H9 (cell line): ENCODE measurements at regions not wholly inside any gene's neighbourhood (a gene's known extent, or its start where the extent isn't known, plus 50 kb on each side); places are given as distances from the start of the nearest gene placed in this dataset.

Experiments used
- DNase-seq: peaks from one replicate; pipeline ENCODE4 v3.0.0-alpha.2; 2017
- H2AFZ ChIP-seq: one replicate; pipeline ENCODE4 v1.6.1; 2013; ENCODE audit warnings: mild to moderate bottlenecking, low read length, control low read depth, moderate library complexity
- H2AK5ac ChIP-seq: 2 replicates; pipeline ENCODE4 v1.6.1; 2013; ENCODE audit warnings: low read length, control low read depth, mixed read lengths; ENCODE audit not compliant: insufficient read length
- H2BK120ac ChIP-seq: one replicate; pipeline ENCODE4 v1.6.1; 2013; ENCODE audit warnings: low read depth, mild to moderate bottlenecking, low read length, control low read depth, inconsistent platforms; ENCODE audit not compliant: poor library complexity, severe bottlenecking
- H2BK12ac ChIP-seq: 2 replicates; pipeline ENCODE4 v1.6.1; 2013; ENCODE audit warnings: low read length, control low read depth, mixed read lengths, low read depth; ENCODE audit not compliant: insufficient read length
- H2BK15ac ChIP-seq: 2 replicates; pipeline ENCODE4 v1.6.1; 2013; ENCODE audit warnings: low read depth, low read length, control low read depth
- H2BK20ac ChIP-seq: one replicate; pipeline ENCODE4 v1.6.1; 2013; ENCODE audit warnings: low read depth, mild to moderate bottlenecking, low read length, control low read depth, inconsistent platforms; ENCODE audit not compliant: poor library complexity, severe bottlenecking
- H2BK5ac ChIP-seq: 2 replicates; pipeline ENCODE4 v1.6.1; 2013; ENCODE audit warnings: low read length, control low read depth, mixed read lengths; ENCODE audit not compliant: insufficient read length
- H3K14ac ChIP-seq: 2 replicates; pipeline ENCODE4 v1.6.1; 2013; ENCODE audit warnings: low read length, control low read depth; ENCODE audit not compliant: insufficient read depth
- H3K18ac ChIP-seq: 2 replicates; pipeline ENCODE4 v1.6.1; 2013; ENCODE audit warnings: low read depth, mild to moderate bottlenecking, mixed read lengths, low read length, control low read depth; ENCODE audit not compliant: insufficient read length
- H3K23ac ChIP-seq: 2 replicates; pipeline ENCODE4 v1.6.1; 2013; ENCODE audit warnings: low read length, control low read depth, mixed read lengths, low read depth; ENCODE audit not compliant: insufficient read length
- H3K23me2 ChIP-seq: 2 replicates; pipeline ENCODE4 v1.6.1; 2013; ENCODE audit warnings: low read depth, mild to moderate bottlenecking, mixed read lengths, low read length, control low read depth; ENCODE audit not compliant: insufficient read length, poor library complexity, severe bottlenecking
- H3K27ac ChIP-seq: 2 replicates; pipeline ENCODE4 v1.5.1; 2013; ENCODE audit warnings: low read length, control low read depth, mixed read lengths, low read depth; ENCODE audit not compliant: insufficient read length
- H3K27me3 ChIP-seq: 2 replicates; pipeline ENCODE4 v1.6.1; 2013; ENCODE audit warnings: low read length, control low read depth, inconsistent platforms; ENCODE audit not compliant: insufficient read depth
- H3K4ac ChIP-seq: 2 replicates; pipeline ENCODE4 v1.6.1; 2013; ENCODE audit warnings: low read depth, mild to moderate bottlenecking, control low read depth, inconsistent platforms, low read length, moderate library complexity
- H3K4me1 ChIP-seq: 2 replicates; pipeline ENCODE4 v1.6.1; 2013; ENCODE audit warnings: low read length, control low read depth, inconsistent platforms; ENCODE audit not compliant: insufficient read depth
- H3K4me2 ChIP-seq: 2 replicates; pipeline ENCODE4 v1.6.1; 2013; ENCODE audit warnings: low read length, control low read depth, mixed read lengths; ENCODE audit not compliant: insufficient read length, insufficient read depth
- H3K56ac ChIP-seq: 2 replicates; pipeline ENCODE4 v1.6.1; 2013; ENCODE audit warnings: low read depth, mild to moderate bottlenecking, mixed read lengths, low read length, control low read depth; ENCODE audit not compliant: insufficient read length
- H3K79me1 ChIP-seq: 2 replicates; pipeline ENCODE4 v1.6.1; 2013; ENCODE audit warnings: low read depth, mild to moderate bottlenecking, moderate library complexity, low read length, control low read depth, inconsistent platforms; ENCODE audit not compliant: insufficient read depth, poor library complexity, severe bottlenecking
- H3K79me2 ChIP-seq: 2 replicates; pipeline ENCODE4 v1.6.1; 2013; ENCODE audit warnings: low read length, control low read depth, inconsistent platforms; ENCODE audit not compliant: insufficient read depth
- H3K9ac ChIP-seq: 2 replicates; pipeline ENCODE4 v1.6.1; 2013; ENCODE audit warnings: low read length, control low read depth, mixed read lengths; ENCODE audit not compliant: insufficient read length; ENCODE audit errors: extremely low read depth
- H3K9me3 ChIP-seq: one replicate; pipeline ENCODE4 v1.6.1; 2013; ENCODE audit warnings: low read depth, low read length, inconsistent platforms; ENCODE audit not compliant: control insufficient read depth
- H3T11ph ChIP-seq: one replicate; pipeline ENCODE4 v1.6.1; 2013; ENCODE audit warnings: mild to moderate bottlenecking, low read length, control low read depth, inconsistent platforms
- H4K20me1 ChIP-seq: one replicate; pipeline ENCODE4 v1.6.1; 2013; ENCODE audit not compliant: control insufficient read depth, insufficient read length, insufficient read depth
- H4K5ac ChIP-seq: 2 replicates; pipeline ENCODE4 v1.6.1; 2013; ENCODE audit warnings: low read depth, mild to moderate bottlenecking, mixed read lengths, low read length, control low read depth; ENCODE audit not compliant: insufficient read length
- H4K8ac ChIP-seq: replicated peaks from 2 replicates; pipeline ENCODE4 v1.6.1; 2013; ENCODE audit warnings: low read length, control low read depth, mixed read lengths, low read depth; ENCODE audit not compliant: insufficient read length
- H4K91ac ChIP-seq: 2 replicates; pipeline ENCODE4 v1.6.1; 2013; ENCODE audit warnings: low read depth, mild to moderate bottlenecking, moderate library complexity, mixed read lengths, low read length, control low read depth; ENCODE audit not compliant: insufficient read length
- H3K27ac Mint-ChIP-seq, 3 experiments: 2 replicates in 2 of 3; 3 replicates in 1 of 3; pipeline ENCODE4 v1.8.0; 2020 to 2021; ENCODE audit warnings: mixed read lengths in 3 of 3, mild to moderate bottlenecking in 1 of 3, moderate library complexity in 1 of 3
- H3K27me3 Mint-ChIP-seq: 2 replicates; pipeline ENCODE4 v1.8.0; 2021; ENCODE audit warnings: low read depth, mild to moderate bottlenecking, moderate library complexity, mixed read lengths
- H3K36me3 Mint-ChIP-seq, 3 experiments: 2 replicates in 2 of 3; 3 replicates in 1 of 3; pipeline ENCODE4 v1.8.0; 2020 to 2021; ENCODE audit warnings: low read depth in 3 of 3, mixed read lengths in 3 of 3; ENCODE audit not compliant: insufficient read depth in 1 of 3
- H3K4me1 Mint-ChIP-seq, 2 experiments: 2 replicates each; pipeline ENCODE4 v1.8.0; 2020; ENCODE audit warnings: mixed read lengths in 2 of 2
- H3K4me3 Mint-ChIP-seq, 2 experiments: 2 replicates in 1 of 2; 3 replicates in 1 of 2; pipeline ENCODE4 v1.8.0; 2020 to 2021; ENCODE audit warnings: mild to moderate bottlenecking in 2 of 2, mixed read lengths in 2 of 2, moderate library complexity in 1 of 2
- H3K9me3 Mint-ChIP-seq, 2 experiments: 2 replicates in 1 of 2; 3 replicates in 1 of 2; pipeline ENCODE4 v1.8.0; 2020; ENCODE audit warnings: mild to moderate bottlenecking in 2 of 2, mixed read lengths in 2 of 2, moderate library complexity in 1 of 2
- CTCF ChIP-seq: fragments of 200-600 bp; sonication (generic); conservative IDR thresholded peaks from 3 replicates; pipeline ENCODE4 v1.8.0; 2021; ENCODE audit warnings: antibody characterized with exemption, mild to moderate bottlenecking
- WGBS: extraction: QIAGEN DNeasy Blood & Tissue Kit; methylation state at CpG from one replicate; pipeline ENCODE4 v1.1.7; 2013; ENCODE audit warnings: missing lambda C conversion rate, low lambda C conversion rate, mixed read lengths; ENCODE audit not compliant: insufficient read length; ENCODE audit errors: extremely low coverage; 5-methylcytosine and 5-hydroxymethylcytosine counted together

GRCh38 chr10:44297963-44298362, 86.9 kb downstream of the CXCL12 start:
- Mint-ChIP-seq H3K9me3 (peaks cover 0 to 3% of the 10 kb centered on the region in 2 experiments; a peak in 3 of 5 replicates), H3K27me3 (peaks cover 6% of the 10 kb centered on the region), H3K27ac (peak overlapping the region in 1 of 3 experiments; percentile 89; a peak in 3 of 7 replicates), H3K4me1 (peaks cover 23 to 29% of the 10 kb centered on the region in 2 experiments), H3K36me3 (peaks cover 0 to 4% (median 3%) of the 10 kb centered on the region in 3 experiments; a peak in 3 of 7 replicates), H3K4me3 (peak overlapping the region; percentile 16 to 26; a peak in 3 of 5 replicates)
- Histone ChIP-seq H2BK20ac (no peak overlapping the region), H2BK120ac (no peak overlapping the region), H3K4ac (no peak overlapping the region), H2BK15ac (no peak overlapping the region), H3K14ac (no peak overlapping the region), H2BK12ac (no peak overlapping the region), H3K79me1 (no peaks in the 10 kb centered on the region), H3K56ac (no peak overlapping the region), H4K5ac (no peak overlapping the region), H4K91ac (no peak overlapping the region), H2AK5ac (no peak overlapping the region), H3K9ac (no peak overlapping the region), H2BK5ac (no peak overlapping the region), H3K27me3 (no peaks in the 10 kb centered on the region; the same call in 1 of the 2 replicates), H3K23me2 (peaks cover 5% of the 10 kb centered on the region), H3K4me1 (peaks cover 12% of the 10 kb centered on the region; the same call in 1 of the 2 replicates), H3K79me2 (no peaks in the 10 kb centered on the region), H3K23ac (no peak overlapping the region), H3T11ph (no peak overlapping the region), H3K18ac (no peak overlapping the region), H4K20me1 (no peaks in the 10 kb centered on the region), H3K4me2 (peak overlapping the region; percentile 54), H3K9me3 (no peaks in the 10 kb centered on the region), H4K8ac (no peak overlapping the region), H2AFZ (no peak overlapping the region), H3K27ac (no peak overlapping the region)
- WGBS: no CpG with 5 or more reads among the region's 6 CpGs
- no peak for DNase-seq
- no peak for TF ChIP-seq CTCF
